ENCODE measurements at regions not wholly inside any gene's neighbourhood (a gene's known extent, or its start where the extent isn't known, plus 50 kb on each side); places are given as distances from the start of the nearest gene placed in this dataset.

GRCh38 chr7:10075866-10076265 is 897.8 kb upstream of the PHF14 start:
- H3K23ac ChIP-seq (ENCODE audit: insufficient read length, low read depth, low read length): no peak overlapping the region
- no peak overlapping the region for H4K5ac ChIP-seq (ENCODE audit: insufficient read length, low read depth, low read length)
- H2BK12ac ChIP-seq (ENCODE audit: insufficient read length, low read depth, low read length): no peak overlapping the region
- H2AK5ac ChIP-seq (ENCODE audit: insufficient read length, low read length): no peak overlapping the region
- no peak overlapping the region for H2BK20ac ChIP-seq (ENCODE audit: low read depth, low read length, poor library complexity, severe bottlenecking)
- Mint-ChIP-seq H3K36me3 (ENCODE audit: insufficient read depth in 1 of 3, low read depth in 3 of 3) (no peaks in the 10 kb centered on the region; a peak in 1 of 7 replicates), H3K27ac (no peak overlapping the region), H3K9me3 (no peaks in the 10 kb centered on the region), H3K27me3 (ENCODE audit: low read depth) (no peaks in the 10 kb centered on the region), H3K4me1 (peaks cover 15% of the 10 kb centered on the region in 2 experiments), H3K4me3 (no peak overlapping the region)
- H3K14ac ChIP-seq (ENCODE audit: insufficient read depth, low read length): no peak overlapping the region
- no peak overlapping the region for H3K56ac ChIP-seq (ENCODE audit: insufficient read length, low read depth, low read length)
- no peak overlapping the region for H2BK120ac ChIP-seq (ENCODE audit: low read depth, low read length, poor library complexity, severe bottlenecking)
- no peaks in the 10 kb centered on the region for H4K20me1 ChIP-seq (ENCODE audit: control insufficient read depth, insufficient read depth, insufficient read length)
- no peak overlapping the region for H3K4me2 ChIP-seq (ENCODE audit: insufficient read depth, insufficient read length, low read length)
- H2BK15ac ChIP-seq (ENCODE audit: low read depth, low read length): no peak overlapping the region
- no peak for DNase-seq
- H3K9ac ChIP-seq (ENCODE audit: extremely low read depth, insufficient read length, low read length): no peak overlapping the region
- H3K27me3 ChIP-seq (ENCODE audit: insufficient read depth, low read length): no peaks in the 10 kb centered on the region
- H3K79me1 ChIP-seq (ENCODE audit: insufficient read depth, low read depth, low read length, poor library complexity, severe bottlenecking): no peaks in the 10 kb centered on the region
- no peaks in the 10 kb centered on the region for H3K23me2 ChIP-seq (ENCODE audit: insufficient read length, low read depth, low read length, poor library complexity, severe bottlenecking)
- WGBS (ENCODE audit: extremely low coverage, insufficient read length, low lambda C conversion rate): no CpG with 5 or more reads among the region's 3 CpGs
- peaks cover 2% of the 10 kb centered on the region; the same call in 1 of the 2 replicates for H3K4me1 ChIP-seq (ENCODE audit: insufficient read depth, low read length)
- H3K4ac ChIP-seq (ENCODE audit: low read depth, low read length): no peak overlapping the region
- TF ChIP-seq CTCF (conservative IDR thresholded peaks at IDR 0.05): no peak
- H3K18ac ChIP-seq (ENCODE audit: insufficient read length, low read depth, low read length): no peak overlapping the region
- no peaks in the 10 kb centered on the region for H3K9me3 ChIP-seq (ENCODE audit: control insufficient read depth, low read depth, low read length)
- no peak overlapping the region for H2BK5ac ChIP-seq (ENCODE audit: insufficient read length, low read length)
- no peak overlapping the region for H4K8ac ChIP-seq (replicated peaks; ENCODE audit: insufficient read length, low read depth, low read length)
- no peak overlapping the region for H4K91ac ChIP-seq (ENCODE audit: insufficient read length, low read depth, low read length)
- no peaks in the 10 kb centered on the region for H3K79me2 ChIP-seq (ENCODE audit: insufficient read depth, low read length)
- H2AFZ ChIP-seq (ENCODE audit: low read length): no peak overlapping the region
- H3K27ac ChIP-seq (ENCODE audit: insufficient read length, low read depth, low read length): no peak overlapping the region
- H3T11ph ChIP-seq (ENCODE audit: low read length): no peak overlapping the region

Data from H9 (cell line).